Body of pancreas (tissue), 4 donors: ENCODE measurements at regions not wholly inside any gene's neighbourhood (a gene's known extent, or its start where the extent isn't known, plus 50 kb on each side); places are given as distances from the start of the nearest gene placed in this dataset.
"Not testable (repeated sequence)": the region's sequence is repeated elsewhere in the genome, so short reads cannot be mapped to it uniquely, and the experiment has no call there.

Experiments used
- POLR2A ChIP-seq, 3 donors: fragments of 450-650 bp; IDR thresholded peaks; one replicate each; pipeline ENCODE4 v1.6.1; 2016; ENCODE audit warnings: antibody characterized with exemption in 3 of 3, mild to moderate bottlenecking in 2 of 3
- TF ChIP-seq, protein P1 (sequence below), 7 experiments: fragments of 450-650 bp in 4 of 7; fragments of 200-600 bp in 3 of 7; sonication (generic) in 3 of 7; IDR thresholded peaks; one replicate each; pipeline ENCODE4 v1.5.1; 2016 to 2019; ENCODE audit warnings: antibody characterized with exemption in 7 of 7

DNA sequence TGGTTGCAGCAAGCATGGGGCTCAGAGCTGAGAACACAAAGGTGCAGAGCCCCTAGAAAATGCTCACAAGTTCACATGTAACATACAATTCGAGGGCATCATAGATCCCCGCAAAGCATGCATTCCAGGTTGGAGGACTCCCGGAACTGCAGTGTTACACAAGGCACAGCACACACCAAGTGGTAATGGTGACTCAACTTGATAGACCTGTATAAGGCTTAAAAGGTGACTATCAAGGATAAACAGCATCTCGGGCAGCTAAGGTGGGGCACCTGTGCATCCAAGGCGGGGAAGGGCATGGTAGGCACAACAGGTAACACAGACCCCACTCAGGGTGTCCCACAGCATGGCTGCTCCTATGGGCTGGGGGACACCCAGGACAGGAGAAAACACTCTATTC, 167.3 kb downstream of the KLRB1 start:
- TF ChIP-seq, protein P1, sequence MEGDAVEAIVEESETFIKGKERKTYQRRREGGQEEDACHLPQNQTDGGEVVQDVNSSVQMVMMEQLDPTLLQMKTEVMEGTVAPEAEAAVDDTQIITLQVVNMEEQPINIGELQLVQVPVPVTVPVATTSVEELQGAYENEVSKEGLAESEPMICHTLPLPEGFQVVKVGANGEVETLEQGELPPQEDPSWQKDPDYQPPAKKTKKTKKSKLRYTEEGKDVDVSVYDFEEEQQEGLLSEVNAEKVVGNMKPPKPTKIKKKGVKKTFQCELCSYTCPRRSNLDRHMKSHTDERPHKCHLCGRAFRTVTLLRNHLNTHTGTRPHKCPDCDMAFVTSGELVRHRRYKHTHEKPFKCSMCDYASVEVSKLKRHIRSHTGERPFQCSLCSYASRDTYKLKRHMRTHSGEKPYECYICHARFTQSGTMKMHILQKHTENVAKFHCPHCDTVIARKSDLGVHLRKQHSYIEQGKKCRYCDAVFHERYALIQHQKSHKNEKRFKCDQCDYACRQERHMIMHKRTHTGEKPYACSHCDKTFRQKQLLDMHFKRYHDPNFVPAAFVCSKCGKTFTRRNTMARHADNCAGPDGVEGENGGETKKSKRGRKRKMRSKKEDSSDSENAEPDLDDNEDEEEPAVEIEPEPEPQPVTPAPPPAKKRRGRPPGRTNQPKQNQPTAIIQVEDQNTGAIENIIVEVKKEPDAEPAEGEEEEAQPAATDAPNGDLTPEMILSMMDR (IDR thresholded peaks at IDR 0.05), result not testable (repeated sequence)
- TF ChIP-seq POLR2A (IDR thresholded peaks at IDR 0.05), result not testable (repeated sequence)
